Memory B cell (primary cell): ENCODE measurements at regions not wholly inside any gene's neighbourhood (a gene's known extent, or its start where the extent isn't known, plus 50 kb on each side); places are given as distances from the start of the nearest gene placed in this dataset.
"Not testable (repeated sequence)": the region's sequence is repeated elsewhere in the genome, so short reads cannot be mapped to it uniquely, and the experiment has no call there.

ENCODE experiments used
- ATAC-seq: fragments of 150-1000 bp; cut with Tn5 transposase; 2 replicates; pipeline ENCODE4 v1.10.0; 2021; ENCODE audit warnings: low read depth, mild to moderate bottlenecking, moderate library complexity
- DNase-seq, 2 donors: peaks; one replicate each; pipeline ENCODE4 v3.0.0; 2022; ENCODE audit warnings: low spot score in 2 of 2
- H3K27ac Mint-ChIP-seq: one replicate; pipeline ENCODE4 v1.8.0; 2022; ENCODE audit warnings: mild to moderate bottlenecking, moderate library complexity, mixed read lengths
- H3K27me3 Mint-ChIP-seq: one replicate; pipeline ENCODE4 v1.8.0; 2022; ENCODE audit warnings: mixed read lengths
- H3K36me3 Mint-ChIP-seq: one replicate; pipeline ENCODE4 v1.8.0; 2022; ENCODE audit warnings: mild to moderate bottlenecking, mixed read lengths
- H3K4me1 Mint-ChIP-seq: one replicate; pipeline ENCODE4 v1.8.0; 2022; ENCODE audit warnings: mixed read lengths
- H3K4me3 Mint-ChIP-seq: one replicate; pipeline ENCODE4 v1.8.0; 2022; ENCODE audit warnings: mild to moderate bottlenecking, moderate library complexity, mixed read lengths
- H3K9me3 Mint-ChIP-seq: one replicate; pipeline ENCODE4 v1.8.0; 2022; ENCODE audit warnings: mixed read lengths

- H3K27me3 Mint-ChIP-seq, result no peaks in the 10 kb centered on the region
- H3K4me3 Mint-ChIP-seq, result no peak overlapping the region
- no peak overlapping the region for H3K27ac Mint-ChIP-seq
- H3K4me1 Mint-ChIP-seq, result no peaks in the 10 kb centered on the region
- ATAC-seq (no peak), DNase-seq (no peak)
- no peaks in the 10 kb centered on the region for H3K36me3 Mint-ChIP-seq
- peaks cover 5% of the 10 kb centered on the region for H3K9me3 Mint-ChIP-seq
These were observed 155.4 kb upstream of the FSIP2 start for GRCh38 chr2:185583058-185583816.

- H3K4me3 Mint-ChIP-seq, H3K9me3 Mint-ChIP-seq, H3K27me3 Mint-ChIP-seq, H3K36me3 Mint-ChIP-seq, H3K27ac Mint-ChIP-seq, ATAC-seq, DNase-seq, H3K4me1 Mint-ChIP-seq: not testable (repeated sequence)
These were observed 153.4 kb upstream of the FSIP2 start for GRCh38 chr2:185585165-185585564.

- not testable (repeated sequence) for DNase-seq, H3K4me3 Mint-ChIP-seq, H3K4me1 Mint-ChIP-seq, ATAC-seq, H3K9me3 Mint-ChIP-seq, H3K27ac Mint-ChIP-seq, H3K36me3 Mint-ChIP-seq, H3K27me3 Mint-ChIP-seq
These were observed 147.3 kb upstream of the FSIP2 start for GRCh38 chr2:185591276-185591675.

- DNase-seq (no peak), ATAC-seq (no peak)
- Mint-ChIP-seq H3K36me3 (no peaks in the 10 kb centered on the region), H3K4me3 (no peak overlapping the region), H3K9me3 (peaks cover 3% of the 10 kb centered on the region), H3K4me1 (no peaks in the 10 kb centered on the region), H3K27ac (no peak overlapping the region), H3K27me3 (no peaks in the 10 kb centered on the region)
These were observed 130.7 kb upstream of the FSIP2 start for GRCh38 chr2:185607945-185608344.

- DNase-seq (no peak), ATAC-seq (no peak)
- Mint-ChIP-seq H3K27me3 (no peaks in the 10 kb centered on the region), H3K27ac (no peak overlapping the region), H3K4me1 (no peaks in the 10 kb centered on the region), H3K4me3 (no peak overlapping the region), H3K9me3 (peaks cover 3% of the 10 kb centered on the region), H3K36me3 (no peaks in the 10 kb centered on the region)
These were observed 129.8 kb upstream of the FSIP2 start for GRCh38 chr2:185608799-185609198.

GRCh38 chr2:185610301-185610700 is 128.3 kb upstream of the FSIP2 start:
- Mint-ChIP-seq H3K27ac (no peak overlapping the region), H3K9me3 (peaks cover 5% of the 10 kb centered on the region), H3K4me3 (no peak overlapping the region), H3K4me1 (no peaks in the 10 kb centered on the region), H3K27me3 (no peaks in the 10 kb centered on the region), H3K36me3 (no peaks in the 10 kb centered on the region)
- DNase-seq, result no peak
- no peak for ATAC-seq

- ATAC-seq (no peak), DNase-seq (no peak)
- Mint-ChIP-seq H3K4me1 (no peaks in the 10 kb centered on the region), H3K4me3 (no peak overlapping the region), H3K36me3 (no peaks in the 10 kb centered on the region), H3K27ac (no peak overlapping the region), H3K9me3 (peaks cover 4% of the 10 kb centered on the region), H3K27me3 (no peaks in the 10 kb centered on the region)
These were observed 120.0 kb upstream of the FSIP2 start for GRCh38 chr2:185618625-185619024.

GRCh38 chr2:185625604-185626003 is 113.0 kb upstream of the FSIP2 start:
- H3K27me3 Mint-ChIP-seq, result no peaks in the 10 kb centered on the region
- H3K36me3 Mint-ChIP-seq, result no peaks in the 10 kb centered on the region
- H3K27ac Mint-ChIP-seq, result no peak overlapping the region

GRCh38 chr2:185628985-185629384 is 109.6 kb upstream of the FSIP2 start:
- DNase-seq (no peak), ATAC-seq (no peak)
- Mint-ChIP-seq H3K27ac (no peak overlapping the region), H3K9me3 (peaks cover 2% of the 10 kb centered on the region), H3K27me3 (no peaks in the 10 kb centered on the region), H3K4me3 (no peak overlapping the region), H3K36me3 (no peaks in the 10 kb centered on the region), H3K4me1 (no peaks in the 10 kb centered on the region)

More at GRCh38 chr2:185625604-185626003, 113.0 kb upstream of the FSIP2 start:
- Mint-ChIP-seq H3K9me3 (peaks cover 2% of the 10 kb centered on the region), H3K4me3 (no peak overlapping the region), H3K4me1 (no peaks in the 10 kb centered on the region)
- ATAC-seq, result no peak
- no peak for DNase-seq

- DNase-seq, result no peak
- Mint-ChIP-seq H3K9me3 (no peaks in the 10 kb centered on the region), H3K4me3 (no peak overlapping the region), H3K36me3 (no peaks in the 10 kb centered on the region), H3K27ac (no peak overlapping the region), H3K4me1 (no peaks in the 10 kb centered on the region), H3K27me3 (no peaks in the 10 kb centered on the region)
- ATAC-seq, result no peak
These were observed 105.0 kb upstream of the FSIP2 start for GRCh38 chr2:185633621-185634020.

- DNase-seq (no peak), ATAC-seq (no peak)
- no peaks in the 10 kb centered on the region for H3K9me3 Mint-ChIP-seq
- no peak overlapping the region for H3K27ac Mint-ChIP-seq
- no peaks in the 10 kb centered on the region for H3K27me3 Mint-ChIP-seq
- no peaks in the 10 kb centered on the region for H3K36me3 Mint-ChIP-seq
- H3K4me3 Mint-ChIP-seq, result no peak overlapping the region
- no peaks in the 10 kb centered on the region for H3K4me1 Mint-ChIP-seq
These were observed 99.8 kb upstream of the FSIP2 start for GRCh38 chr2:185638771-185639170.

- ATAC-seq (no peak), DNase-seq (no peak)
- Mint-ChIP-seq H3K9me3 (no peaks in the 10 kb centered on the region), H3K27ac (no peak overlapping the region), H3K27me3 (no peaks in the 10 kb centered on the region), H3K36me3 (no peaks in the 10 kb centered on the region), H3K4me1 (no peaks in the 10 kb centered on the region), H3K4me3 (no peak overlapping the region)
These were observed 98.0 kb upstream of the FSIP2 start for GRCh38 chr2:185640588-185640987.

- Mint-ChIP-seq H3K4me3 (no peak overlapping the region), H3K4me1 (no peaks in the 10 kb centered on the region)
- no peak for ATAC-seq
These were observed 95.2 kb upstream of the FSIP2 start for GRCh38 chr2:185643434-185643833.

GRCh38 chr2:185644828-185645227 is 93.8 kb upstream of the FSIP2 start:
- no peaks in the 10 kb centered on the region for H3K27me3 Mint-ChIP-seq

More at GRCh38 chr2:185643434-185643833, 95.2 kb upstream of the FSIP2 start:
- no peak for DNase-seq
- H3K27me3 Mint-ChIP-seq, result no peaks in the 10 kb centered on the region
- H3K36me3 Mint-ChIP-seq, result no peaks in the 10 kb centered on the region
- no peaks in the 10 kb centered on the region for H3K9me3 Mint-ChIP-seq
- no peak overlapping the region for H3K27ac Mint-ChIP-seq

GRCh38 chr2:185645529-185645928 is 93.1 kb upstream of the FSIP2 start:
- no peak for ATAC-seq
- no peak overlapping the region for H3K4me3 Mint-ChIP-seq
- H3K4me1 Mint-ChIP-seq, result no peaks in the 10 kb centered on the region
- H3K27ac Mint-ChIP-seq, result no peak overlapping the region
- H3K9me3 Mint-ChIP-seq, result no peaks in the 10 kb centered on the region
- no peaks in the 10 kb centered on the region for H3K27me3 Mint-ChIP-seq
- no peaks in the 10 kb centered on the region for H3K36me3 Mint-ChIP-seq
- no peak for DNase-seq

More at GRCh38 chr2:185644828-185645227, 93.8 kb upstream of the FSIP2 start:
- DNase-seq, result no peak
- Mint-ChIP-seq H3K36me3 (no peaks in the 10 kb centered on the region), H3K9me3 (no peaks in the 10 kb centered on the region), H3K27ac (no peak overlapping the region), H3K4me1 (no peaks in the 10 kb centered on the region), H3K4me3 (no peak overlapping the region)
- ATAC-seq, result no peak
